Urinary bladder (tissue), 3 donors: ENCODE measurements at regions not wholly inside any gene's neighbourhood (a gene's known extent, or its start where the extent isn't known, plus 50 kb on each side); places are given as distances from the start of the nearest gene placed in this dataset.
A peak's percentile ranks its signal among the peaks of the same experiment; 100 is the strongest.

ENCODE experiments used
- DNase-seq: peaks from one replicate; pipeline ENCODE4 v3.0.0-alpha.2; 2015; ENCODE audit errors: extremely low spot score
- H3K27ac ChIP-seq: one replicate; pipeline ENCODE4 v1.5.1; 2013; ENCODE audit warnings: low read depth, mild to moderate bottlenecking, moderate library complexity
- H3K36me3 ChIP-seq: one replicate; pipeline ENCODE4 v1.6.1; 2013; ENCODE audit warnings: mild to moderate bottlenecking, moderate library complexity; ENCODE audit not compliant: insufficient read depth
- H3K4me1 ChIP-seq: one replicate; pipeline ENCODE4 v1.6.1; 2013; ENCODE audit warnings: mild to moderate bottlenecking, moderate library complexity; ENCODE audit not compliant: insufficient read depth
- H3K4me3 ChIP-seq: one replicate; pipeline ENCODE4 v1.5.1; 2013; ENCODE audit warnings: low read depth, low read length
- WGBS: extraction: QIAGEN DNeasy Blood & Tissue Kit; methylation state at CpG from one replicate; pipeline ENCODE4 v1.1.7; 2013; 5-methylcytosine and 5-hydroxymethylcytosine counted together
- donor health status: healthy with polysubstance abuse.
- donor health status: healthy.

- H3K4me3 ChIP-seq, result no peak overlapping the region
- 65% methylated on average over 7 of the region's 7 CpGs for WGBS
Observed at GRCh38 chr15:98513428-98513986, 134.8 kb upstream of the IGF1R start.

GRCh38 chr15:98514034-98514622, 134.2 kb upstream of the IGF1R start:
- no peak for DNase-seq
- 73% methylated on average over 11 of the region's 11 CpGs for WGBS
- Histone ChIP-seq H3K4me3 (no peak overlapping the region), H3K4me1 (no peaks in the 10 kb centered on the region), H3K27ac (no peak overlapping the region), H3K36me3 (no peaks in the 10 kb centered on the region)

More at GRCh38 chr15:98513428-98513986, 134.8 kb upstream of the IGF1R start:
- DNase-seq, result no peak
- no peaks in the 10 kb centered on the region for H3K36me3 ChIP-seq
- no peak overlapping the region for H3K27ac ChIP-seq
- no peaks in the 10 kb centered on the region for H3K4me1 ChIP-seq

GRCh38 chr15:98518823-98519561, 129.3 kb upstream of the IGF1R start:
- DNase-seq, result peak; percentile 39
- no peak overlapping the region for H3K27ac ChIP-seq
- no peaks in the 10 kb centered on the region for H3K36me3 ChIP-seq
- no peak overlapping the region for H3K4me3 ChIP-seq
- no peaks in the 10 kb centered on the region for H3K4me1 ChIP-seq
- WGBS, result 36% methylated on average over 19 of the region's 19 CpGs

- no peaks in the 10 kb centered on the region for H3K4me1 ChIP-seq
- H3K27ac ChIP-seq, result no peak overlapping the region
- no peaks in the 10 kb centered on the region for H3K36me3 ChIP-seq
- WGBS, result 76% methylated on average over 10 of the region's 10 CpGs
- H3K4me3 ChIP-seq, result no peak overlapping the region
- DNase-seq, result no peak
Observed at GRCh38 chr15:98519767-98520550, 128.4 kb upstream of the IGF1R start.

GRCh38 chr15:98522127-98522526, 126.2 kb upstream of the IGF1R start:
- 83% methylated on average over 5 of the region's 5 CpGs for WGBS
- no peak overlapping the region for H3K27ac ChIP-seq
- no peaks in the 10 kb centered on the region for H3K4me1 ChIP-seq
- no peak overlapping the region for H3K4me3 ChIP-seq
- no peaks in the 10 kb centered on the region for H3K36me3 ChIP-seq
- DNase-seq, result no peak

- Histone ChIP-seq H3K4me3 (no peak overlapping the region), H3K4me1 (no peaks in the 10 kb centered on the region), H3K27ac (no peak overlapping the region), H3K36me3 (no peaks in the 10 kb centered on the region)
- no peak for DNase-seq
- 78% methylated on average over 12 of the region's 12 CpGs for WGBS
Observed at GRCh38 chr15:98523912-98524662, 124.3 kb upstream of the IGF1R start.

- H3K4me3 ChIP-seq, result no peak overlapping the region
Observed at GRCh38 chr15:98524838-98525660, 123.3 kb upstream of the IGF1R start.

GRCh38 chr15:98525661-98526001, 122.7 kb upstream of the IGF1R start:
- Histone ChIP-seq H3K36me3 (no peaks in the 10 kb centered on the region), H3K4me1 (no peaks in the 10 kb centered on the region), H3K4me3 (no peak overlapping the region), H3K27ac (no peak overlapping the region)
- WGBS, result 41% methylated on average over 13 of the region's 13 CpGs
- peak; percentile 17 for DNase-seq

More at GRCh38 chr15:98524838-98525660, 123.3 kb upstream of the IGF1R start:
- DNase-seq, result no peak
- WGBS, result 73% methylated on average over 10 of the region's 10 CpGs
- no peaks in the 10 kb centered on the region for H3K36me3 ChIP-seq
- H3K4me1 ChIP-seq, result no peaks in the 10 kb centered on the region
- H3K27ac ChIP-seq, result no peak overlapping the region

- no peak for DNase-seq
- Histone ChIP-seq H3K27ac (no peak overlapping the region), H3K36me3 (no peaks in the 10 kb centered on the region), H3K4me3 (no peak overlapping the region), H3K4me1 (no peaks in the 10 kb centered on the region)
- WGBS, result 86% methylated on average over 8 of the region's 8 CpGs
Observed at GRCh38 chr15:98526094-98526493, 122.2 kb upstream of the IGF1R start.

GRCh38 chr15:98528046-98528725, 120.2 kb upstream of the IGF1R start:
- H3K27ac ChIP-seq, result no peak overlapping the region
- WGBS, result 78% methylated on average over 8 of the region's 8 CpGs
- no peak for DNase-seq
- no peaks in the 10 kb centered on the region for H3K4me1 ChIP-seq
- no peak overlapping the region for H3K4me3 ChIP-seq
- no peaks in the 10 kb centered on the region for H3K36me3 ChIP-seq

- Histone ChIP-seq H3K4me3 (no peak overlapping the region), H3K4me1 (no peaks in the 10 kb centered on the region), H3K36me3 (no peaks in the 10 kb centered on the region), H3K27ac (no peak overlapping the region)
- no peak for DNase-seq
- 70% methylated on average over 19 of the region's 19 CpGs for WGBS
Observed at GRCh38 chr15:98529205-98530145, 118.9 kb upstream of the IGF1R start.
